GM06990 (cell line): ENCODE measurements at regions not wholly inside any gene's neighbourhood (a gene's known extent, or its start where the extent isn't known, plus 50 kb on each side); places are given as distances from the start of the nearest gene placed in this dataset.

Experiments used
- DNase-seq: peaks from one replicate; pipeline ENCODE4 v3.0.0-alpha.2; 2011; ENCODE audit not compliant: insufficient read length; ENCODE audit errors: extremely low read depth
- H3K27me3 ChIP-seq: replicated peaks from 2 replicates; pipeline ENCODE4 v1.6.0; 2011; ENCODE audit warnings: low read length; ENCODE audit not compliant: control insufficient read depth, insufficient read depth
- H3K36me3 ChIP-seq: 2 replicates; pipeline ENCODE4 v1.5.1; 2011; ENCODE audit warnings: low read length; ENCODE audit not compliant: control insufficient read depth, insufficient read depth
- H3K4me3 ChIP-seq: replicated peaks from 2 replicates; pipeline ENCODE4 v1.5.1; 2011; ENCODE audit warnings: low read depth, mild to moderate bottlenecking, control low read depth, low read length
- CTCF ChIP-seq: IDR thresholded peaks from 2 replicates; pipeline ENCODE4 v1.5.1; 2011; ENCODE audit warnings: low read length, control low read depth, mild to moderate bottlenecking, inconsistent platforms; ENCODE audit not compliant: insufficient read depth, poor library complexity, severe bottlenecking

- no peak for DNase-seq
- H3K36me3 ChIP-seq = no peaks in the 10 kb centered on the region
- no peak for TF ChIP-seq CTCF
- H3K27me3 ChIP-seq = no peaks in the 10 kb centered on the region
- no peak overlapping the region for H3K4me3 ChIP-seq
Observed at GRCh38 chr2:60118061-60118460, 435.4 kb downstream of the BCL11A start.

- DNase-seq = no peak
- Histone ChIP-seq H3K36me3 (no peaks in the 10 kb centered on the region), H3K4me3 (no peak overlapping the region), H3K27me3 (no peaks in the 10 kb centered on the region)
- TF ChIP-seq CTCF = no peak
Observed at GRCh38 chr2:60116161-60116875, 437.1 kb downstream of the BCL11A start.

GRCh38 chr2:60109744-60110143, 443.7 kb downstream of the BCL11A start:
- TF ChIP-seq CTCF = no peak
- DNase-seq = no peak
- Histone ChIP-seq H3K4me3 (no peak overlapping the region), H3K27me3 (no peaks in the 10 kb centered on the region), H3K36me3 (no peaks in the 10 kb centered on the region)

- Histone ChIP-seq H3K27me3 (no peaks in the 10 kb centered on the region), H3K4me3 (no peak overlapping the region), H3K36me3 (no peaks in the 10 kb centered on the region)
- no peak for DNase-seq
- no peak for TF ChIP-seq CTCF
Observed at GRCh38 chr2:60106836-60107529, 446.5 kb downstream of the BCL11A start.

- no peak overlapping the region for H3K4me3 ChIP-seq
- TF ChIP-seq CTCF = no peak
- H3K36me3 ChIP-seq = no peaks in the 10 kb centered on the region
- no peak for DNase-seq
- no peaks in the 10 kb centered on the region for H3K27me3 ChIP-seq
Observed at GRCh38 chr2:60105906-60106305, 447.5 kb downstream of the BCL11A start.
